ENCODE measurements at regions not wholly inside any gene's neighbourhood (a gene's known extent, or its start where the extent isn't known, plus 50 kb on each side); places are given as distances from the start of the nearest gene placed in this dataset.

DNA sequence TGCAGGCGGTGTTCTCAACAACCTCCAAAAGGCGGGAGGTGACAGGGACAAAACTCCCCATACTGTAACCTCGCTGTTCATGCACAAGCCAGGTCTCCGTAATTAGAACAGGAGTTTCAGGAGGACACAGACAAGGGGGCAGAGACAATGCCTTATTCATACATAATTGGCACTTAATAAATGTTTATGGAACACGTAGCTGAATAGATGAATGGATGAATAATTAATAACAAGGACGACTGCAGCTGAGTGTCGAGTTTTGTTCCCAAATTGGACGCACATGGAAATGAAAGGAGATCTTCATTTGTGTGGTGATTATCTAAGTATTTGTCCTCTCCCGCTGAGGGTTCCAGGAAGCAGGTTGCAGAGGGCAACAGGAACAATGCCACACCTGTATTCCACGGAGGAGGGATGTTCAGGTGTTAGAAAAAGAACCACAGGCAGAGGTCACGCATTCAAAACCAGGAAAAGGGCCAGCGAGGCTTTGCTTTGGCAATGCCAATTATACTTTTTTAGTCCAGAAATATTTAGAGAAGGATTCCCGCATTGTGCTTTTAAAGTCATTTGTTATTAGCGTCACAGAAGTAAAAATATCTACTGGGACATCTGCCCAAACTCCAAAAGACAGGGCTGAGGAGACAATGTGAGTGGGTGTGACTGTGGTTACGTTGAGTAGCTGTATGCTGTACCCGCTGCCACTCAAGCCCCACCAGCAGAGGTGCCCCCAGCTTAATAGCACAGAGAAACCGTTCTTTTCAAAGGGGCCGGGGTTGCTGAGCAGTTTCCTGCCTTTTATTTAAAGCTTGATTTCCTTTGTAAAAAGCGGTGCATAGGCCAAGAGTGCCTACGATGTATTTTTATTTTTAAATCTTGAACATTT is 123.3 kb downstream of the PXDC1 start:
- TF ChIP-seq, protein P1, sequence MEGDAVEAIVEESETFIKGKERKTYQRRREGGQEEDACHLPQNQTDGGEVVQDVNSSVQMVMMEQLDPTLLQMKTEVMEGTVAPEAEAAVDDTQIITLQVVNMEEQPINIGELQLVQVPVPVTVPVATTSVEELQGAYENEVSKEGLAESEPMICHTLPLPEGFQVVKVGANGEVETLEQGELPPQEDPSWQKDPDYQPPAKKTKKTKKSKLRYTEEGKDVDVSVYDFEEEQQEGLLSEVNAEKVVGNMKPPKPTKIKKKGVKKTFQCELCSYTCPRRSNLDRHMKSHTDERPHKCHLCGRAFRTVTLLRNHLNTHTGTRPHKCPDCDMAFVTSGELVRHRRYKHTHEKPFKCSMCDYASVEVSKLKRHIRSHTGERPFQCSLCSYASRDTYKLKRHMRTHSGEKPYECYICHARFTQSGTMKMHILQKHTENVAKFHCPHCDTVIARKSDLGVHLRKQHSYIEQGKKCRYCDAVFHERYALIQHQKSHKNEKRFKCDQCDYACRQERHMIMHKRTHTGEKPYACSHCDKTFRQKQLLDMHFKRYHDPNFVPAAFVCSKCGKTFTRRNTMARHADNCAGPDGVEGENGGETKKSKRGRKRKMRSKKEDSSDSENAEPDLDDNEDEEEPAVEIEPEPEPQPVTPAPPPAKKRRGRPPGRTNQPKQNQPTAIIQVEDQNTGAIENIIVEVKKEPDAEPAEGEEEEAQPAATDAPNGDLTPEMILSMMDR (IDR thresholded peaks at IDR 0.05 in 2 of 3, conservative IDR thresholded peaks at IDR 0.05 in 1 of 3; ENCODE audit: control insufficient read depth in 2 of 3, extremely low read depth in 1 of 3, insufficient read depth in 1 of 3, low read depth in 3 of 3, low read length in 3 of 3): no peak
- no peak for TF ChIP-seq ZNF384 (IDR thresholded peaks at IDR 0.05; ENCODE audit: borderline replicate concordance, low read depth, low read length)
- no peak for TF ChIP-seq POLR2AphosphoS5 (IDR thresholded peaks at IDR 0.05; ENCODE audit: low read length)
- TF ChIP-seq SUZ12 (IDR thresholded peaks at IDR 0.05; ENCODE audit: unreplicated experiment): no peak
- TF ChIP-seq TAF1 (IDR thresholded peaks at IDR 0.05; ENCODE audit: borderline replicate concordance, low read depth, low read length): no peak
- TF ChIP-seq, protein P2, sequence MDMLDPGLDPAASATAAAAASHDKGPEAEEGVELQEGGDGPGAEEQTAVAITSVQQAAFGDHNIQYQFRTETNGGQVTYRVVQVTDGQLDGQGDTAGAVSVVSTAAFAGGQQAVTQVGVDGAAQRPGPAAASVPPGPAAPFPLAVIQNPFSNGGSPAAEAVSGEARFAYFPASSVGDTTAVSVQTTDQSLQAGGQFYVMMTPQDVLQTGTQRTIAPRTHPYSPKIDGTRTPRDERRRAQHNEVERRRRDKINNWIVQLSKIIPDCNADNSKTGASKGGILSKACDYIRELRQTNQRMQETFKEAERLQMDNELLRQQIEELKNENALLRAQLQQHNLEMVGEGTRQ (IDR thresholded peaks at IDR 0.05; ENCODE audit: borderline replicate concordance, low read depth, low read length): no peak

Measured in GM12878 (cell line).